K562 (cell line): ENCODE measurements at regions not wholly inside any gene's neighbourhood (a gene's known extent, or its start where the extent isn't known, plus 50 kb on each side); places are given as distances from the start of the nearest gene placed in this dataset.

Experiments used
- FOXM1 ChIP-seq, 2 experiments: fragments of 450-650 bp in 1 of 2; sonication (generic) in 1 of 2; formaldehyde crosslinking in 1 of 2; IDR thresholded peaks; 2 replicates each; pipeline versions ENCODE4 v1.6.1 to v1.9.0; 2017 to 2022; ENCODE audit warnings: low read depth in 2 of 2, mild to moderate bottlenecking in 2 of 2, missing genetic modification reagents in 1 of 2, moderate library complexity in 1 of 2
- GABPA ChIP-seq: fragments of 200-800 bp; sonication (Bioruptor generic); conservative IDR thresholded peaks from 2 replicates; pipeline ENCODE4 v1.6.1; 2016; ENCODE audit warnings: low read depth, missing genetic modification characterization, missing compliant biosample characterization
- L3MBTL2 ChIP-seq: fragments of 450-650 bp; IDR thresholded peaks from 2 replicates; pipeline ENCODE4 v1.6.1; 2016; ENCODE audit warnings: mild to moderate bottlenecking, moderate library complexity
- MTA2 ChIP-seq: fragments of 450-650 bp; IDR thresholded peaks from 2 replicates; pipeline ENCODE4 v1.6.1; 2016; ENCODE audit warnings: low read depth
- PCBP2 ChIP-seq: fragments of 200-400 bp; formaldehyde crosslinking; IDR thresholded peaks from 2 replicates; pipeline ENCODE4 v1.6.1; 2018; ENCODE audit warnings: low read length, low read depth, mild to moderate bottlenecking, moderate library complexity; ENCODE audit not compliant: poor library complexity, severe bottlenecking
- SUPT5H ChIP-seq: fragments of 450-650 bp; IDR thresholded peaks from 2 replicates; pipeline ENCODE4 v1.6.1; 2016
- TCFL5 ChIP-seq: fragments of 250-450 bp; sonication (Bioruptor Pico); conservative IDR thresholded peaks from 2 replicates; pipeline ENCODE4 v1.6.1; 2021; ENCODE audit warnings: mild to moderate bottlenecking, moderate library complexity, matching md5 sums
- TRIM28 ChIP-seq: fragments of 450-650 bp; IDR thresholded peaks from 2 replicates; pipeline ENCODE4 v1.6.1; 2017
- ZNF644 ChIP-seq: fragments of 200-800 bp; sonication (Bioruptor generic); IDR thresholded peaks from 2 replicates; pipeline ENCODE4 v1.6.1; 2016; ENCODE audit warnings: low read depth, missing genetic modification characterization, missing compliant biosample characterization
- TF ChIP-seq, protein P1 (sequence below): IDR thresholded peaks from 3 replicates; pipeline ENCODE4 v1.6.1; 2011; ENCODE audit warnings: borderline replicate concordance, mild to moderate bottlenecking; ENCODE audit not compliant: insufficient read length, insufficient read depth
- TF ChIP-seq, protein P2 (sequence below): fragments of 200-800 bp; sonication (Bioruptor generic); IDR thresholded peaks from 2 replicates; pipeline ENCODE4 v1.6.1; 2017; ENCODE audit warnings: missing genetic modification characterization, missing compliant biosample characterization
- TF ChIP-seq, protein P3 (sequence below): conservative IDR thresholded peaks from 2 replicates; pipeline ENCODE4 v1.6.1; 2011; ENCODE audit warnings: low read depth, mild to moderate bottlenecking, low read length; ENCODE audit not compliant: control insufficient read depth
- TF ChIP-seq, protein P4 (sequence below): fragments of 450-650 bp; IDR thresholded peaks from 2 replicates; pipeline ENCODE4 v1.6.1; 2017; ENCODE audit warnings: antibody characterized with exemption

DNA sequence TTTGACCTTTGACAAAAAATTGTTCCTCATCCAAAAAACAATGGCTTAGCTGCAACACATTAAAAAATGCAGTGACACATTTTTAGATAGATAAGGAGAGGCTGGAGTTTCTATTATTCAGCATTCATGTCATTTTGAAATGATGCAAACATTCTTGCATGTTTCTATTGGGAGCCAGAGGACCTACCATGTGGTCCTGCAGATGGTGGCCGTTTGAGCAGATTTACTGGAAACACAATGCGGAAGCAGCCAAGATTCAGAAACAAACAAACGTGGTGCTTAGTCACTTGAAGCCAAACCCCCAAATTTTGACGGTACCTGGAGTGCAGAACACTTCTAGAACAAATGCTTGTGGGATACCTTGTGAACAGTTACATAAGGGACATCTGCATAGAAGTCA lies 456.7 kb downstream of the PCDH18 start (continued):
- TF ChIP-seq, protein P1, sequence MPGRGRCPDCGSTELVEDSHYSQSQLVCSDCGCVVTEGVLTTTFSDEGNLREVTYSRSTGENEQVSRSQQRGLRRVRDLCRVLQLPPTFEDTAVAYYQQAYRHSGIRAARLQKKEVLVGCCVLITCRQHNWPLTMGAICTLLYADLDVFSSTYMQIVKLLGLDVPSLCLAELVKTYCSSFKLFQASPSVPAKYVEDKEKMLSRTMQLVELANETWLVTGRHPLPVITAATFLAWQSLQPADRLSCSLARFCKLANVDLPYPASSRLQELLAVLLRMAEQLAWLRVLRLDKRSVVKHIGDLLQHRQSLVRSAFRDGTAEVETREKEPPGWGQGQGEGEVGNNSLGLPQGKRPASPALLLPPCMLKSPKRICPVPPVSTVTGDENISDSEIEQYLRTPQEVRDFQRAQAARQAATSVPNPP: no peak
- TF ChIP-seq SUPT5H (no peak), TCFL5 (no peak), PCBP2 (no peak), GABPA (no peak), L3MBTL2 (no peak), ZNF644 (no peak), TRIM28 (no peak), MTA2 (no peak), FOXM1 (IDR thresholded peaks at IDR 0.05; ENCODE audit: low read depth) (no peak), FOXM1 (CRISPR knock-in tag; IDR thresholded peaks at IDR 0.05; ENCODE audit: low read depth) (no peak)
- TF ChIP-seq, protein P2, sequence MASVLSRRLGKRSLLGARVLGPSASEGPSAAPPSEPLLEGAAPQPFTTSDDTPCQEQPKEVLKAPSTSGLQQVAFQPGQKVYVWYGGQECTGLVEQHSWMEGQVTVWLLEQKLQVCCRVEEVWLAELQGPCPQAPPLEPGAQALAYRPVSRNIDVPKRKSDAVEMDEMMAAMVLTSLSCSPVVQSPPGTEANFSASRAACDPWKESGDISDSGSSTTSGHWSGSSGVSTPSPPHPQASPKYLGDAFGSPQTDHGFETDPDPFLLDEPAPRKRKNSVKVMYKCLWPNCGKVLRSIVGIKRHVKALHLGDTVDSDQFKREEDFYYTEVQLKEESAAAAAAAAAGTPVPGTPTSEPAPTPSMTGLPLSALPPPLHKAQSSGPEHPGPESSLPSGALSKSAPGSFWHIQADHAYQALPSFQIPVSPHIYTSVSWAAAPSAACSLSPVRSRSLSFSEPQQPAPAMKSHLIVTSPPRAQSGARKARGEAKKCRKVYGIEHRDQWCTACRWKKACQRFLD (CRISPR knock-in tag): no peak
- TF ChIP-seq, protein P3, sequence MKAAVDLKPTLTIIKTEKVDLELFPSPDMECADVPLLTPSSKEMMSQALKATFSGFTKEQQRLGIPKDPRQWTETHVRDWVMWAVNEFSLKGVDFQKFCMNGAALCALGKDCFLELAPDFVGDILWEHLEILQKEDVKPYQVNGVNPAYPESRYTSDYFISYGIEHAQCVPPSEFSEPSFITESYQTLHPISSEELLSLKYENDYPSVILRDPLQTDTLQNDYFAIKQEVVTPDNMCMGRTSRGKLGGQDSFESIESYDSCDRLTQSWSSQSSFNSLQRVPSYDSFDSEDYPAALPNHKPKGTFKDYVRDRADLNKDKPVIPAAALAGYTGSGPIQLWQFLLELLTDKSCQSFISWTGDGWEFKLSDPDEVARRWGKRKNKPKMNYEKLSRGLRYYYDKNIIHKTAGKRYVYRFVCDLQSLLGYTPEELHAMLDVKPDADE: no peak
- TF ChIP-seq, protein P4, sequence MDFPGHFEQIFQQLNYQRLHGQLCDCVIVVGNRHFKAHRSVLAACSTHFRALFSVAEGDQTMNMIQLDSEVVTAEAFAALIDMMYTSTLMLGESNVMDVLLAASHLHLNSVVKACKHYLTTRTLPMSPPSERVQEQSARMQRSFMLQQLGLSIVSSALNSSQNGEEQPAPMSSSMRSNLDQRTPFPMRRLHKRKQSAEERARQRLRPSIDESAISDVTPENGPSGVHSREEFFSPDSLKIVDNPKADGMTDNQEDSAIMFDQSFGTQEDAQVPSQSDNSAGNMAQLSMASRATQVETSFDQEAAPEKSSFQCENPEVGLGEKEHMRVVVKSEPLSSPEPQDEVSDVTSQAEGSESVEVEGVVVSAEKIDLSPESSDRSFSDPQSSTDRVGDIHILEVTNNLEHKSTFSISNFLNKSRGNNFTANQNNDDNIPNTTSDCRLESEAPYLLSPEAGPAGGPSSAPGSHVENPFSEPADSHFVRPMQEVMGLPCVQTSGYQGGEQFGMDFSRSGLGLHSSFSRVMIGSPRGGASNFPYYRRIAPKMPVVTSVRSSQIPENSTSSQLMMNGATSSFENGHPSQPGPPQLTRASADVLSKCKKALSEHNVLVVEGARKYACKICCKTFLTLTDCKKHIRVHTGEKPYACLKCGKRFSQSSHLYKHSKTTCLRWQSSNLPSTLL: no peak
